ENCODE measurements at regions not wholly inside any gene's neighbourhood (a gene's known extent, or its start where the extent isn't known, plus 50 kb on each side); places are given as distances from the start of the nearest gene placed in this dataset.

DNA sequence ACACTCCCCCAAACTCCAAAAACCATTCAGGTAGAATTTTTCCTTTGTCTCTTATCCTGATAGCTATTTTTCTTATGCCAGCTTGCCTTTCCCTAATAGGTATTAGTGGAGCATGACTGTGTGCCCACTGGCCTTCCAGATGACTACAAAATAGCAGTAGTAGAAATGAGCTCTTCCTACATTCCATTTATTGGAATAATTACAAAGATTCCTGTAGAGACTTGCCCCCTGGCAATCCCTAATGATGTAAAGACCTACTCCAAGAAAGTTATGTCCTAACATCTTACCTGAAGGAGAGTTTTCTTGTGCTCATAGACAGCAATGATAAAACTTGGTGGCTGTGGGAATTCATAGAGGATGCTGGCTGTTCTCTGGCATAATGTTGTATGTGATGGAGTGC lies 501.8 kb downstream of the GATA3 start:
- H3K4me3 ChIP-seq (ENCODE audit: low read depth, low read length): no peak overlapping the region
- no peak for DNase-seq (ENCODE audit: low read depth)
- TF ChIP-seq, protein P1, sequence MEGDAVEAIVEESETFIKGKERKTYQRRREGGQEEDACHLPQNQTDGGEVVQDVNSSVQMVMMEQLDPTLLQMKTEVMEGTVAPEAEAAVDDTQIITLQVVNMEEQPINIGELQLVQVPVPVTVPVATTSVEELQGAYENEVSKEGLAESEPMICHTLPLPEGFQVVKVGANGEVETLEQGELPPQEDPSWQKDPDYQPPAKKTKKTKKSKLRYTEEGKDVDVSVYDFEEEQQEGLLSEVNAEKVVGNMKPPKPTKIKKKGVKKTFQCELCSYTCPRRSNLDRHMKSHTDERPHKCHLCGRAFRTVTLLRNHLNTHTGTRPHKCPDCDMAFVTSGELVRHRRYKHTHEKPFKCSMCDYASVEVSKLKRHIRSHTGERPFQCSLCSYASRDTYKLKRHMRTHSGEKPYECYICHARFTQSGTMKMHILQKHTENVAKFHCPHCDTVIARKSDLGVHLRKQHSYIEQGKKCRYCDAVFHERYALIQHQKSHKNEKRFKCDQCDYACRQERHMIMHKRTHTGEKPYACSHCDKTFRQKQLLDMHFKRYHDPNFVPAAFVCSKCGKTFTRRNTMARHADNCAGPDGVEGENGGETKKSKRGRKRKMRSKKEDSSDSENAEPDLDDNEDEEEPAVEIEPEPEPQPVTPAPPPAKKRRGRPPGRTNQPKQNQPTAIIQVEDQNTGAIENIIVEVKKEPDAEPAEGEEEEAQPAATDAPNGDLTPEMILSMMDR (IDR thresholded peaks at IDR 0.05; ENCODE audit: insufficient read depth, low read depth, low read length): no peak

DNA sequence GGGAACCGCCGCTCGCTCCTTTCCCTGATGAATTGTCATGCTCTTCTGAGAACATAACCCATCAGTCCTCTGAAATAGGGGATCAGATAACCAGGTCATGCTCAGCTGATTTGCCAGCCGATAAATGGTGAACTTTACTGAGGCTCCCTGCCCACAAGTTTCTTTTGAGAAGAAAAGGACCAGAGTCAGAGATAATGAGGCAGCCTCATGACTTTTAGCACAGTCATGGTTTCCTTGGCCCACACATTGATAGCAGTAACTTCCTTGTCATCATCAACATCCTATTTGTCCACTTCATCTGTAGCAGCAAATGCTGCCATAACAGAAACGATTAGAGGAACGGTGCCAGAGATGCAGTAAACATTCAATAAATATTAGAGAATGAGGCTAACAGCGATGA lies 509.0 kb downstream of the GATA3 start:
- TF ChIP-seq, protein P1 (IDR thresholded peaks at IDR 0.05; ENCODE audit: insufficient read depth, low read depth, low read length): no peak
- DNase-seq (ENCODE audit: low read depth): no peak
- H3K4me3 ChIP-seq (ENCODE audit: low read depth, low read length): no peak overlapping the region

DNA sequence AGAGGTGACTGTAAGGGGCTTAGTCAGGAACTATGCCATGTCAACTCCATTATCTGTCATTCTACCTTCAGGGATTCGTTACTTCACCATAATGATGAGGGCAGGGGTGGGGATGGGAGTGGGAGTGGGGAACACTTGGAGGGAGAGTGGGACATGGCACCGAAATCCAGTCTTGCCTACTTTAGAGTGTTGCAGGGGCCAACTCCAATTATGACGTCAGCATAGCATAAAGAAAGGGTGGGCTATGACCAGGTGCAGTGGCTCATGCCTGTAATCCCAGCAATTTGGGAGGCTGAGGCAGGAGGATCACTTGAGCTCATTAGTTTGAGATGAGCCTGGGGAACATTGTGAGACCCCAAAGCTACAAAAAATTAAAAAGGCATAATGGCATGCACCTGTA lies 512.2 kb downstream of the GATA3 start:
- TF ChIP-seq, protein P1 (IDR thresholded peaks at IDR 0.05; ENCODE audit: insufficient read depth, low read depth, low read length): no peak
- DNase-seq (ENCODE audit: low read depth): no peak
- H3K4me3 ChIP-seq (ENCODE audit: low read depth, low read length): no peak overlapping the region

DNA sequence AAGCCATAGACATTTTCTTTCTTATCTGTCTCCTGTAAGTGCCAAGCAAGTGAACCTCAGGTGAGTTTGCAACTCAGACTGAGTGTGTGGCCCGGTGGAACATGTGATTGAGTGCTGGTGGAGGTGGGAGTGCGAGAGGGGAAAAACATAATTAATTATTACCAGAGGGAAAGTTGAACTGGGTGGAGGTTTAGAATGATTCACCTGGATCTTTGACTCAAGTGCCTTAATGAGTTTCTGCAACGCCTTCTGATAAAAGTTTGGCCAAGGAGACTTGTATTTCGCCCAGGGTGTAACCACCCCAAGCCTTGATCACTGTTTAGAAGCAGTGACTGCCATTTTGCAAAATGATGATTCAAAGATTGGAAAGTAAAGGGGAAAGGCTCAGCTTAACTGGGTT lies 513.9 kb downstream of the GATA3 start:
- TF ChIP-seq, protein P1 (IDR thresholded peaks at IDR 0.05; ENCODE audit: insufficient read depth, low read depth, low read length): no peak
- DNase-seq (ENCODE audit: low read depth): no peak
- no peak overlapping the region for H3K4me3 ChIP-seq (ENCODE audit: low read depth, low read length)

DNA sequence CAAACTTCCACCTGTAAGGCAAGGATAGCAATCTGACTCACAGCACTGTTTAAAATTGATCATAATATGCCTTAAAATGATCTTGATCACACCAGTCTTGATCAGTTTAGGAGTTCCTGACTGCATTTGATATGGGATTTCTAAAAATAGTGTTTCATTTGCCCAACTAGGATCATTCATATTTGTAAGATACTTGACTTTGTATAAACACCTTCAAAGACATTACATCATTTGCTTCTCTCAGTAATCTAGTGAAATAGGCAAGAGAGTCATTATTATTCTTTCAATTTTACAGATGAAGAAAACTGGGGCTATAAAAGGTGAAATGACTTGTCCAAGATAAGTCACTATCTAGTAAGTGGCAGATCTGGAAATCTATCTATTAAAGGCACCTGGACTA lies 521.1 kb downstream of the GATA3 start:
- H3K4me3 ChIP-seq (ENCODE audit: low read depth, low read length): no peak overlapping the region
- DNase-seq (ENCODE audit: low read depth): no peak
- TF ChIP-seq, protein P1 (IDR thresholded peaks at IDR 0.05; ENCODE audit: insufficient read depth, low read depth, low read length): no peak

DNA sequence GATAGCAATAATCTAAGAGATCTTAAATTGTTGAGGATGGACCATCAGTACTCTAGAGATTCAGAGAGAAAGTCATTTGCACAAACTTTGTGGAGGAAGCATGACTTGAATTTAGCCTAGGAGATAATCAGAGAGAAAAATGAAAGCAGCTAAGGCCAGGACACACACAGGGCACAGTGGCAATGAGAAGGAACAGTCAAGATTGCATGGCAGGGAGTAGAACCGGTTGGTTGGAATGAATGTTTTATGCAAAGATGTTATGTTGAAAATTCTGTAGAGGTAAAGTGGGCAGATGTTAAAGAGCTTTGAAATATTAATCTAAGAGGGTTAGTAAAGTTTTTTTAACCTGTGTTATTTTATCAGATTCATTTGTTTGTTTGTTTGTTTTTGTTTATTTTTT lies 521.8 kb downstream of the GATA3 start:
- no peak overlapping the region for H3K4me3 ChIP-seq (ENCODE audit: low read depth, low read length)
- TF ChIP-seq, protein P1 (IDR thresholded peaks at IDR 0.05; ENCODE audit: insufficient read depth, low read depth, low read length): no peak
- no peak for DNase-seq (ENCODE audit: low read depth)

DNA sequence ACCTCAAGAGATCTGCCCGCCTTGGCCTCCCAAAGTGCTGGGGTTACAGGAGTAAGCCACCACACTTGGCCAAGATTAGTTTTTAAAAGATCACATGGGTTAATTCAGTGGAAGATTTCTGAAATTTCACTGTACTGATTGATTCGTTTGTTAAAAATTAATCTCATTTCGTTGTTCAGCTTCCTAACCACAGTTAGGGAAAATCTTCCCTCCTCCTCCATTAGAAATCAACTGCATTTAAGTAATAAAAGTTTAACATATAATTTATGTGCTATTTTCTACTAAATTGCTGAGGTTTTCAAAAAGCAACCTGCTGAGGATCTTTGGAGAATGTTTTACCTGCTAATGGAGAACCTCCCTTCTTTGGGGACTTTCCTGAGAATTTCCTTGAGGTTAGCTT lies 522.4 kb downstream of the GATA3 start:
- H3K4me3 ChIP-seq (ENCODE audit: low read depth, low read length): no peak overlapping the region
- TF ChIP-seq, protein P1 (IDR thresholded peaks at IDR 0.05; ENCODE audit: insufficient read depth, low read depth, low read length): no peak
- no peak for DNase-seq (ENCODE audit: low read depth)
